PFSK-1 (cell line): ENCODE measurements at regions not wholly inside any gene's neighbourhood (a gene's known extent, or its start where the extent isn't known, plus 50 kb on each side); places are given as distances from the start of the nearest gene placed in this dataset.

Experiments
- FOXP2 ChIP-seq: optimal IDR thresholded peaks from 2 replicates; pipeline ENCODE3; 2011; ENCODE audit warnings: borderline replicate concordance, control low read depth, inconsistent platforms; ENCODE audit not compliant: insufficient read depth; ENCODE audit errors: extremely low read length, extremely low read depth
- POLR2AphosphoS5 ChIP-seq: IDR thresholded peaks from 2 replicates; pipeline ENCODE4 v1.6.1; 2012; ENCODE audit warnings: low read depth, mild to moderate bottlenecking, control low read depth, low read length, moderate library complexity
- REST ChIP-seq, 2 experiments: IDR thresholded peaks; 2 replicates each; pipeline versions ENCODE4 v1.6.1 to v1.8.0; 2011 to 2012; ENCODE audit warnings: low read depth in 2 of 2, low read length in 2 of 2, control low read depth in 1 of 2, inconsistent platforms in 1 of 2, mild to moderate bottlenecking in 1 of 2, moderate library complexity in 1 of 2; ENCODE audit not compliant: insufficient read depth in 1 of 2
- SIN3A ChIP-seq: IDR thresholded peaks from 2 replicates; pipeline ENCODE4 v1.6.1; 2012; ENCODE audit warnings: mild to moderate bottlenecking, low read length, moderate library complexity, borderline replicate concordance; ENCODE audit not compliant: insufficient read depth
- TAF1 ChIP-seq: IDR thresholded peaks from 2 replicates; pipeline ENCODE4 v1.6.1; 2012; ENCODE audit warnings: low read length, control low read depth, borderline replicate concordance; ENCODE audit not compliant: insufficient read depth

GRCh38 chr2:3062476-3063260 lies 314.9 kb downstream of the EIPR1 start:
- TF ChIP-seq REST (IDR thresholded peaks at IDR 0.05; ENCODE audit: insufficient read depth in 1 of 2, low read depth in 2 of 2, low read length in 2 of 2), result no peak

- TF ChIP-seq FOXP2, result no peak
- TF ChIP-seq SIN3A, result no peak
These were observed 317.6 kb downstream of the EIPR1 start for GRCh38 chr2:3060049-3060448.

DNA sequence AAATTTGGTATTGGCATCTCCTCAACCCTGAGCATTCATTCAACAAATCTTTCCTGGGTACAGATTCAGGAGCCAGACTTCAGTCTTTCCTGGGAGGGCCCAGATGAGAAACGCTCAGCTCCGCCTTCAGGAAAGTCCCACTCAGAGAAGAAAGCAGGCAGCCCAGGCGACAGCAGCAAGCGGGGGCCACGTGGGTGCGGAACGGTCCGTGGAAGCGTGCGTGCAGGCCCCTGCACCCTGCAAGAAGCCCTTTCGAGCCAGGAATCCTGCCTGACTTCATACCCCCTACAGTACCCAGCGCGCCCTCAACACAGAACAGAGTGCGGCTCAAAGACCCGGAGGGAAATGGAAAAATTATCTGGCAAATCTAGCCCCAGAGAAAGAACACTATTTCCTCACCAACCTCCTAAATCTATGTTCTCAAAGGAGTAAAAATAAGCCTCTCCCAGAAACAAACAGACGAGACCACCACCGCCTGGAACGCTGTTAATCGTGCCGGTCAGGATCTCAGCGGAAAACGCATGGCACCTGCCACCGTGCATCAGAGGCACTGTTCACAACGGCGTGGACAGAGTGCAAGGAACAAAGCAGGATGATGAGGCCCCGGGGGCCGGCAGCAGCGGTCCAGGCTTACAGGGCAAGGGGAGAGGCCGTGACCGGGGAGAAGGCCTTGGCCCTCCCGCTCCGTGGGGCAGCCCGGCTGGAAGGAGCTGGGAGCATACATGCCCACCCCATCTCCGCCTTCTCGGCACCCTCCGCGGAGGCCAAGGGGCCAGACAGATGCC lies 318.3 kb downstream of the EIPR1 start:
- no peak for TF ChIP-seq FOXP2
- no peak for TF ChIP-seq POLR2AphosphoS5
- TF ChIP-seq SIN3A, result no peak
- TF ChIP-seq REST (IDR thresholded peaks at IDR 0.05; ENCODE audit: insufficient read depth in 1 of 2, low read depth in 2 of 2, low read length in 2 of 2), result no peak
- TF ChIP-seq TAF1, result no peak

DNA sequence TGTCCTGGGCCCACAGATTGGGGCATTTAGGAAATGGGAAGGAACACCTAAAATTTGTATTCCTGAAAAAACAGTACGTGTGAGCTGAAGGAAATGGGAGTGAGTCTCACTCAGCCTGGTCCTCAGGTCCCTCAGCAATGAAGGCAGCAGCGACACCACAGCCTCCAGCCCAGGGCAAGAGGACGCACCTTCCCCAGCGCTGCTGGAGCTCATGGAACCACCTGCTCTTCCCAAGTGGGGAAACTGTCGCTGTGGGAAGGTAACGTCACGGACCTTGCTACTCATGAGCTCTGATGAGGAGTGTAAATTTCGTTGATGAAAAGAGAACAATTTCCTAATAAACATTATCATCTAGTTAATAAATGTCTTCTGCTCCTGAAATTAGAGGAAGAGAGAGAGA lies 323.6 kb downstream of the EIPR1 start:
- TF ChIP-seq FOXP2 (no peak), REST (IDR thresholded peaks at IDR 0.05; ENCODE audit: insufficient read depth in 1 of 2, low read depth in 2 of 2, low read length in 2 of 2) (no peak), SIN3A (no peak), TAF1 (no peak), POLR2AphosphoS5 (no peak)

- TF ChIP-seq SIN3A (no peak), REST (IDR thresholded peaks at IDR 0.05; ENCODE audit: insufficient read depth in 1 of 2, low read depth in 2 of 2, low read length in 2 of 2) (no peak), POLR2AphosphoS5 (no peak), TAF1 (no peak), FOXP2 (no peak)
These were observed 326.4 kb downstream of the EIPR1 start for GRCh38 chr2:3051266-3051665.
